SK-N-SH (cell line): ENCODE measurements at regions not wholly inside any gene's neighbourhood (a gene's known extent, or its start where the extent isn't known, plus 50 kb on each side); places are given as distances from the start of the nearest gene placed in this dataset.
A peak's percentile ranks its signal among the peaks of the same experiment; 100 is the strongest.

ENCODE experiments used
- CTCF ChIA-PET: fragments of 300-600, 350-600 bp; formaldehyde crosslinking; extraction: SDS; loops from one replicate; lab custom pipeline; 2021; lab: Yijun Ruan, JAX
- POLR2A ChIA-PET: fragments of 350-600 bp; sonication (Branson Sonifier 250); formaldehyde crosslinking; extraction: SDS; loops from one replicate; lab custom pipeline; 2020; ENCODE audit warnings: antibody characterized with exemption, inconsistent platforms; lab: Yijun Ruan, JAX
- DNase-seq: peaks from one replicate; pipeline ENCODE4 v3.0.0; 2012
- H2AFZ ChIP-seq: fragments of 200-600 bp; sonication (generic); 2 replicates; pipeline ENCODE4 v1.8.1; 2016; ENCODE audit warnings: antibody characterized with exemption, mild to moderate bottlenecking, low read depth
- H3F3A ChIP-seq: fragments of 200-600 bp; sonication (generic); replicated peaks from 2 replicates; pipeline ENCODE3; 2016; ENCODE audit warnings: antibody characterized with exemption, mild to moderate bottlenecking; ENCODE audit not compliant: insufficient read depth
- H3K27ac ChIP-seq, 2 experiments: fragments of 200-500 bp in 1 of 2; fragments of 200-600 bp in 1 of 2; sonication (Bioruptor generic) in 1 of 2; sonication (generic), shearing (Covaris generic) in 1 of 2; 2 replicates each; pipeline versions ENCODE4 v1.5.1 to v1.6.1; 2014 to 2016; ENCODE audit warnings: low read depth in 2 of 2, inconsistent platforms in 1 of 2, low read length in 1 of 2, mild to moderate bottlenecking in 1 of 2, mixed read lengths in 1 of 2
- H3K27me3 ChIP-seq: fragments of 200-600 bp; sonication (generic), shearing (Covaris generic); 2 replicates; pipeline ENCODE4 v1.6.1; 2016; ENCODE audit warnings: mixed run types; ENCODE audit not compliant: insufficient read depth
- H3K36me3 ChIP-seq, 2 experiments: fragments of 200-500 bp in 1 of 2; fragments of 200-600 bp in 1 of 2; sonication (Bioruptor generic) in 1 of 2; sonication (generic) in 1 of 2; replicated peaks in 1 of 2; 2 replicates each; pipeline versions ENCODE3 to v1.5.1; 2014 to 2016; ENCODE audit warnings: low read length in 1 of 2, mild to moderate bottlenecking in 1 of 2; ENCODE audit not compliant: insufficient read depth in 2 of 2, control insufficient read depth in 1 of 2
- H3K4me1 ChIP-seq, 2 experiments: fragments of 200-500 bp in 1 of 2; fragments of 200-600 bp in 1 of 2; sonication (Bioruptor generic) in 1 of 2; sonication (generic), shearing (Covaris generic) in 1 of 2; 2 replicates each; pipeline versions ENCODE4 v1.5.1 to v1.6.1; 2014 to 2016; ENCODE audit warnings: low read depth in 1 of 2, low read length in 1 of 2, mixed run types in 1 of 2; ENCODE audit not compliant: insufficient read depth in 2 of 2, control insufficient read depth in 1 of 2
- H3K4me2 ChIP-seq: fragments of 200-600 bp; sonication (generic), shearing (Covaris generic); 2 replicates; pipeline ENCODE4 v1.6.1; 2017; ENCODE audit warnings: mixed run types
- H3K4me3 ChIP-seq, 2 experiments: fragments of 200-500 bp in 1 of 2; fragments of 200-600 bp in 1 of 2; sonication (Bioruptor generic) in 1 of 2; sonication (generic), shearing (Covaris generic) in 1 of 2; 2 replicates each; pipeline versions ENCODE4 v1.5.1 to v1.8.1; 2014 to 2016; ENCODE audit warnings: low read depth in 2 of 2, inconsistent platforms in 1 of 2, low read length in 1 of 2, mild to moderate bottlenecking in 1 of 2, mixed read lengths in 1 of 2, moderate library complexity in 1 of 2
- H3K79me2 ChIP-seq: fragments of 200-600 bp; sonication (generic); 2 replicates; pipeline ENCODE4 v1.8.1; 2017; ENCODE audit warnings: mild to moderate bottlenecking; ENCODE audit not compliant: insufficient read depth
- H3K9ac ChIP-seq: fragments of 200-600 bp; sonication (generic); 2 replicates; pipeline ENCODE4 v1.6.1; 2017; ENCODE audit warnings: mixed run types
- H3K9me2 ChIP-seq: fragments of 200-600 bp; sonication (generic); 2 replicates; pipeline ENCODE4 v1.6.1; 2017; ENCODE audit warnings: mixed run types
- H3K9me3 ChIP-seq: fragments of 200-600 bp; sonication (generic); 2 replicates; pipeline ENCODE4 v1.6.1; 2017; ENCODE audit warnings: mixed run types, mild to moderate bottlenecking, moderate library complexity
- H4K20me1 ChIP-seq: fragments of 200-600 bp; sonication (generic); 2 replicates; pipeline ENCODE4 v1.6.1; 2017; ENCODE audit warnings: mild to moderate bottlenecking, mixed run types; ENCODE audit not compliant: insufficient read depth
- CHD2 ChIP-seq: fragments of 150-350 bp; IDR thresholded peaks from 2 replicates; pipeline ENCODE4 v1.6.1; 2018; ENCODE audit warnings: low read length; ENCODE audit not compliant: partially characterized antibody
- CTCF ChIP-seq: fragments of 200-600 bp; sonication (generic); IDR thresholded peaks from 2 replicates; pipeline ENCODE4 v1.6.1; 2017; ENCODE audit warnings: antibody characterized with exemption, mild to moderate bottlenecking, moderate library complexity
- EP300 ChIP-seq, 2 experiments: IDR thresholded peaks; 2 replicates each; pipeline versions ENCODE4 v1.4.0 to v1.6.1; 2012; ENCODE audit warnings: borderline replicate concordance in 1 of 2, low read depth in 1 of 2, low read length in 1 of 2
- GABPA ChIP-seq: IDR thresholded peaks from 2 replicates; pipeline ENCODE4 v1.4.0; 2012; ENCODE audit warnings: low read depth, mild to moderate bottlenecking
- MXI1 ChIP-seq: IDR thresholded peaks from 2 replicates; pipeline ENCODE4 v1.6.1; 2012; ENCODE audit warnings: mild to moderate bottlenecking, low read depth, low read length, improper control_type of control experiment
- NRF1 ChIP-seq: IDR thresholded peaks from 2 replicates; pipeline ENCODE4 v1.6.1; 2012; ENCODE audit warnings: low read depth, mild to moderate bottlenecking, low read length
- RAD21 ChIP-seq: IDR thresholded peaks from 2 replicates; pipeline ENCODE4 v1.6.1; 2012; ENCODE audit warnings: mild to moderate bottlenecking, low read length
- SMC3 ChIP-seq: IDR thresholded peaks from 2 replicates; pipeline ENCODE4 v1.6.1; 2012; ENCODE audit warnings: low read depth, low read length, improper control_type of control experiment
- TAF1 ChIP-seq: IDR thresholded peaks from 2 replicates; pipeline ENCODE4 v1.6.1; 2012; ENCODE audit warnings: low read depth, mild to moderate bottlenecking, low read length, moderate library complexity, borderline replicate concordance
- TEAD4 ChIP-seq: IDR thresholded peaks from 2 replicates; pipeline ENCODE4 v1.4.0; 2012; ENCODE audit warnings: mild to moderate bottlenecking, borderline replicate concordance; ENCODE audit not compliant: insufficient read depth
- USF1 ChIP-seq: IDR thresholded peaks from 2 replicates; pipeline ENCODE4 v1.4.0; 2012; ENCODE audit warnings: low read depth, borderline replicate concordance
- WGBS: methylation state at CpG from one replicate; pipeline ENCODE4 v1.1.6; 2017; ENCODE audit warnings: low lambda C conversion rate; 5-methylcytosine and 5-hydroxymethylcytosine counted together

GRCh38 chr17:51461578-51462004 is 201.2 kb downstream of the UTP18 start:
- Histone ChIP-seq H2AFZ (no peak overlapping the region), H3K9ac (no peak overlapping the region), H3F3A (no peaks in the 10 kb centered on the region), H3K27me3 (no peaks in the 10 kb centered on the region), H3K4me3 (peak overlapping the region in 1 of 2 experiments; percentile 36; a peak in 1 of 4 replicates), H3K4me1 (no peaks in the 10 kb centered on the region), H3K9me2 (no peaks in the 10 kb centered on the region), H3K27ac (no peak overlapping the region), H3K36me3 (no peaks in the 10 kb centered on the region), H3K4me2 (no peak overlapping the region), H4K20me1 (no peaks in the 10 kb centered on the region), H3K79me2 (no peaks in the 10 kb centered on the region), H3K9me3 (no peaks in the 10 kb centered on the region)
- CTCF ChIA-PET: interaction anchor here (0.6 to 5.7 kb wide), 32 partner anchors 9 to 645 kb away, joined by 3 to 33 read pairs (median 4); no protein-coding TSS in a partner anchor
- POLR2A ChIA-PET: no interaction called here
- TF ChIP-seq NRF1 (no peak), RAD21 (peak; percentile 62), CHD2 (no peak), CTCF (peak; percentile 60), SMC3 (peak; percentile 15; the same call in 1 of the 2 replicates)
- WGBS: 56% methylated on average over 11 of the region's 11 CpGs
- DNase-seq: peak; percentile 48

- CTCF ChIA-PET: interaction anchor here (0.9 to 5.7 kb wide), 5 partner anchors 8 to 165 kb away, joined by 3 to 33 read pairs (median 12); no protein-coding TSS in a partner anchor
- Histone ChIP-seq H3K4me1 (no peaks in the 10 kb centered on the region; a peak in 1 of 4 replicates), H3K4me2 (no peak overlapping the region)
Observed at GRCh38 chr17:51463353-51463752, 203.0 kb downstream of the UTP18 start.

More at GRCh38 chr17:51463353-51463752, 203.0 kb downstream of the UTP18 start:
- POLR2A ChIA-PET: no interaction called here
- no peaks in the 10 kb centered on the region for H3F3A ChIP-seq
- H3K9me3 ChIP-seq: no peaks in the 10 kb centered on the region
- no peaks in the 10 kb centered on the region for H3K79me2 ChIP-seq
- H3K27me3 ChIP-seq: no peaks in the 10 kb centered on the region
- no peak for DNase-seq
- no peak overlapping the region for H3K9ac ChIP-seq
- H4K20me1 ChIP-seq: no peaks in the 10 kb centered on the region
- H3K9me2 ChIP-seq: no peaks in the 10 kb centered on the region
- H3K4me3 ChIP-seq: no peak overlapping the region
- no peak for TF ChIP-seq CTCF
- no peak for TF ChIP-seq MXI1
- no peak for TF ChIP-seq USF1
- TF ChIP-seq TAF1: no peak
- no peak for TF ChIP-seq TEAD4
- no peak for TF ChIP-seq GABPA
- TF ChIP-seq EP300 (IDR thresholded peaks at IDR 0.05; ENCODE audit: borderline replicate concordance in 1 of 2, low read depth in 1 of 2, low read length in 1 of 2): no peak
- TF ChIP-seq, all 33 proteins: peak for 0
- no peak overlapping the region for H2AFZ ChIP-seq
- H3K27ac ChIP-seq: no peak overlapping the region
- no peaks in the 10 kb centered on the region for H3K36me3 ChIP-seq
- WGBS: 41% methylated on average over 8 of the region's 8 CpGs
